ENCODE measurements at regions not wholly inside any gene's neighbourhood (a gene's known extent, or its start where the extent isn't known, plus 50 kb on each side); places are given as distances from the start of the nearest gene placed in this dataset.

DNA sequence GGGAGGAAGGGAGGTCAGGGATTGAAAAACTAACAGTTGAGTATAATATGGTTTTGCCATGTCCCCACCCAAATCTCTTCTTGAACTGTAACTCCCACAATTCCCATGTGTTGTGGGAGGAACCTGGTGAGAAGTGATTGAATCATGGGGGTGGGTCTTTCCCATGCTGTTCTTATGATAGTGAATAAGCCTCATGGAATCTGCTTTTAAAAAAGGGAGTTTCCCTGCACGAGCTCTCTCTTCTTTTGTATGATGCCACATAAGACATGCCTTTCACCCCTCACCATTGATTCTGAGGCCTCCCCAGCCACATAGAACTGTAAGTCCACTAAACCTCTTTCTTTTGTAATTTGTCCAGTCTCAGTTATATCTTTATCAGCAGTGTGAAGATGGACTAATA is 833.4 kb upstream of the MAP3K7 start:
- H3K4me3 ChIP-seq: no peak overlapping the region
- no peaks in the 10 kb centered on the region for H3K36me3 ChIP-seq
- no peak overlapping the region for H3K27ac ChIP-seq
- H3K27me3 ChIP-seq (ENCODE audit: low read depth): no peaks in the 10 kb centered on the region
- no peaks in the 10 kb centered on the region for H3K4me1 ChIP-seq
- ATAC-seq (no peak), DNase-seq (no peak)
- intact Hi-C loops (cut with DNase I): no loop called here
- H3K9me3 ChIP-seq: no peaks in the 10 kb centered on the region
- TF ChIP-seq, protein P1, sequence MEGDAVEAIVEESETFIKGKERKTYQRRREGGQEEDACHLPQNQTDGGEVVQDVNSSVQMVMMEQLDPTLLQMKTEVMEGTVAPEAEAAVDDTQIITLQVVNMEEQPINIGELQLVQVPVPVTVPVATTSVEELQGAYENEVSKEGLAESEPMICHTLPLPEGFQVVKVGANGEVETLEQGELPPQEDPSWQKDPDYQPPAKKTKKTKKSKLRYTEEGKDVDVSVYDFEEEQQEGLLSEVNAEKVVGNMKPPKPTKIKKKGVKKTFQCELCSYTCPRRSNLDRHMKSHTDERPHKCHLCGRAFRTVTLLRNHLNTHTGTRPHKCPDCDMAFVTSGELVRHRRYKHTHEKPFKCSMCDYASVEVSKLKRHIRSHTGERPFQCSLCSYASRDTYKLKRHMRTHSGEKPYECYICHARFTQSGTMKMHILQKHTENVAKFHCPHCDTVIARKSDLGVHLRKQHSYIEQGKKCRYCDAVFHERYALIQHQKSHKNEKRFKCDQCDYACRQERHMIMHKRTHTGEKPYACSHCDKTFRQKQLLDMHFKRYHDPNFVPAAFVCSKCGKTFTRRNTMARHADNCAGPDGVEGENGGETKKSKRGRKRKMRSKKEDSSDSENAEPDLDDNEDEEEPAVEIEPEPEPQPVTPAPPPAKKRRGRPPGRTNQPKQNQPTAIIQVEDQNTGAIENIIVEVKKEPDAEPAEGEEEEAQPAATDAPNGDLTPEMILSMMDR (IDR thresholded peaks at IDR 0.05): no peak

DNA sequence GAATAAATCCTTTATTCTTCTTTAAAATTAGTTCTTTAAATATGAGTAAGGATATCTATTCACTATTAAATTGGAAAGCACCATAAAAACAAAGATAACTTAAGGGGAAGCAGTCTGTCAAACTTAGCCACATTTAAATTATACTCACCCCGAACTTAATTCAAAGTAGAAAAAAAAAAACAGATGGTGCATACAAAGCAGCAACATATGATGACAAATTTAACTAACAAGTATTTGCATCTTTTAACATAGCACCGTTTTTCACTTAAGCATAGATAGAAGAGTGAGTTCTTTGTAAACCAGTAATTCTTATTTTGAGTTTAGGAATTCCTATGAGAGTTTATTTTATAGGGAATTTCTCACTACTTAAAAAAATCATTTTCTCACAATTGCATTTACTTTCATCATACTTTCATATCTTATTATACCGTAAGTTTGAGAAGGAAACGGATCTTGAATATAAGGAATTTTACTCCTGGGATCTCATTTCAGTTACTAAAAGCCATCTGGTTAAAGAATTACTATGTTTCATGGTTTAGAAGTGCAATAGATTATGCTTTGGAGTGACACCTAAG is 828.2 kb upstream of the MAP3K7 start:
- no peaks in the 10 kb centered on the region for H3K4me1 ChIP-seq
- no peak overlapping the region for H3K27ac ChIP-seq
- intact Hi-C loops (cut with DNase I): no loop called here
- H3K9me3 ChIP-seq: no peaks in the 10 kb centered on the region
- ATAC-seq: no peak
- TF ChIP-seq, protein P1 (IDR thresholded peaks at IDR 0.05): no peak
- H3K4me3 ChIP-seq: no peak overlapping the region
- no peaks in the 10 kb centered on the region for H3K36me3 ChIP-seq
- DNase-seq: no peak
- H3K27me3 ChIP-seq (ENCODE audit: low read depth): no peaks in the 10 kb centered on the region

DNA sequence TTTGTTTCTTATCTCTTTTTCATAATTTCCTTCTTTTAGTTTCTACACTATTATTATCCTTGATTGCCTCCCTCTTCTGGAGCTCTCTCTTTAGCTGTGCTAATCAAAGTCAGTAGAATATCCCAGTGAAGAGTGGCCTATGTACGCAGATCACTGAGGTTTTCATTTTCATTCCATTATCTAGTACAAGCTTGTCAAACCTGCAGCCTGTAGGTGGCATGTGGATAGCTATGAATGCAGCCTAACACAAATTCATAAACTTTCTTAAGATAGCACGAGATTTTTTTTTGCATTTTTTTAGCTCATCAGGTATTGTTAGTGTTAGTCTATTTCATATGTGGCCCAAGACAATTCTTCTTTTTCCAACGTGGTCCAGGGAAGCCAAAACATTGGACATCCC is 825.7 kb upstream of the MAP3K7 start:
- ATAC-seq (no peak), DNase-seq (no peak)
- TF ChIP-seq, protein P1 (IDR thresholded peaks at IDR 0.05): no peak
- intact Hi-C loops (cut with DNase I): no loop called here
- H3K4me1 ChIP-seq: no peaks in the 10 kb centered on the region
- H3K4me3 ChIP-seq: no peak overlapping the region
- no peaks in the 10 kb centered on the region for H3K27me3 ChIP-seq (ENCODE audit: low read depth)
- H3K36me3 ChIP-seq: no peaks in the 10 kb centered on the region
- H3K9me3 ChIP-seq: no peaks in the 10 kb centered on the region
- no peak overlapping the region for H3K27ac ChIP-seq

DNA sequence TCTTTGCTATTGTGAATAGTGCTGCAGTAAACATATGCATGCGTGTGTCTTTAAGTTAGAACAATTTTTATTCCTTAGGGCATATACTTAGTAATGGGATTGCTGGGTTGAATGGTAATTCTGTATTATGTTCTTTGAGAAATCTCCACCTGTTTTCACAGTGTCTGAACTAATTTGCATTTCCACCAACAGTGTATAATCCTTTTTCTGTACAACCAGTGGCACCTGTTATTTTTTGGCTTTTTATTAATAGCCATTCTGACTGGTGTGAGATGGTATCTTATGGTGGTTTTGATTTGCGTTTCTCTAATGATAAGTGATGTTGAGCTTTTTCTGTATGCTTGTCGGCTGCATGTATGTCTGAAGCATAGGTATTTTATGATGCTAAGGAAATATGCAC is 820.8 kb upstream of the MAP3K7 start:
- Histone ChIP-seq H3K36me3 (no peaks in the 10 kb centered on the region), H3K27ac (no peak overlapping the region), H3K4me1 (no peaks in the 10 kb centered on the region), H3K27me3 (ENCODE audit: low read depth) (no peaks in the 10 kb centered on the region), H3K9me3 (no peaks in the 10 kb centered on the region), H3K4me3 (no peak overlapping the region)
- TF ChIP-seq, protein P1 (IDR thresholded peaks at IDR 0.05): no peak
- DNase-seq (no peak), ATAC-seq (no peak)
- intact Hi-C loops (cut with DNase I): no loop called here

DNA sequence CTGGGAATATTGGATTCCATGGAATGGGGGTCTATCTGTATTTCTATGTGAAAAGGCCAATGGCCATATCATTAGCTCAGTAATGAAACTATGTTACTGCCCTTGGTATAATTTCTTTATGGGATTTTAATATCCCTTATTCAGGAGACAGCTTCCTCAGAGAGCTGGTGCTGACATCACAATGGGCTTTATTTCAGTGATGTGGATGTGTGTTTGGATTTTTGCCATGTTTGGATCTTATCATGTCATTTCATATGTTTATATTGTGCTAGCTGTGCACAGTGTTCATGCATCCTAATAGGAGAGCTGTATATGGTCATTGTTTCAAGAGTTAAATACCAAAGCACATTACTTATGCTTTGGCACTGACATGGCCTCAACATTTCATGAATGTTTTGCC is 806.1 kb upstream of the MAP3K7 start:
- intact Hi-C loops (cut with DNase I): no loop called here
- Histone ChIP-seq H3K36me3 (no peaks in the 10 kb centered on the region), H3K27ac (no peak overlapping the region), H3K9me3 (peaks cover 4% of the 10 kb centered on the region), H3K4me3 (no peak overlapping the region), H3K27me3 (ENCODE audit: low read depth) (no peaks in the 10 kb centered on the region), H3K4me1 (no peaks in the 10 kb centered on the region)
- no peak for DNase-seq
- no peak for ATAC-seq
- TF ChIP-seq, protein P1 (IDR thresholded peaks at IDR 0.05): no peak

Data from lower lobe of right lung (tissue), 2 donors.